ENCODE measurements at regions not wholly inside any gene's neighbourhood (a gene's known extent, or its start where the extent isn't known, plus 50 kb on each side); places are given as distances from the start of the nearest gene placed in this dataset.

GRCh38 chr1:234985516-234986294, 142.9 kb downstream of the TOMM20 start:
- peak overlapping the region; percentile 59 for H3K27ac ChIP-seq (ENCODE audit: poor library complexity, severe bottlenecking)
- TF ChIP-seq CTCF (IDR thresholded peaks at IDR 0.05; ENCODE audit: poor library complexity, severe bottlenecking) = no peak
- no peaks in the 10 kb centered on the region for H3K27me3 ChIP-seq (ENCODE audit: insufficient read depth, poor library complexity, severe bottlenecking)

GRCh38 chr1:234985007-234985370, 143.6 kb downstream of the TOMM20 start:
- no peak for DNase-seq (ENCODE audit: low spot score)
- H3K36me3 ChIP-seq (ENCODE audit: low read depth) = no peaks in the 10 kb centered on the region
- H3K9me3 ChIP-seq (ENCODE audit: severe bottlenecking) = no peaks in the 10 kb centered on the region
- no peak for TF ChIP-seq CTCF (IDR thresholded peaks at IDR 0.05; ENCODE audit: poor library complexity, severe bottlenecking)
- H3K4me1 ChIP-seq (ENCODE audit: insufficient read depth, poor library complexity, severe bottlenecking) = peaks cover 32% of the 10 kb centered on the region
- H3K27me3 ChIP-seq (ENCODE audit: insufficient read depth, poor library complexity, severe bottlenecking) = no peaks in the 10 kb centered on the region
- peak overlapping the region; percentile 59 for H3K27ac ChIP-seq (ENCODE audit: poor library complexity, severe bottlenecking)
- no peak for ATAC-seq (ENCODE audit: low read depth)
- H3K4me3 ChIP-seq (ENCODE audit: severe bottlenecking) = no peak overlapping the region

More at GRCh38 chr1:234985516-234986294, 142.9 kb downstream of the TOMM20 start:
- no peaks in the 10 kb centered on the region for H3K9me3 ChIP-seq (ENCODE audit: severe bottlenecking)
- no peaks in the 10 kb centered on the region for H3K36me3 ChIP-seq (ENCODE audit: low read depth)
- no peak for ATAC-seq (ENCODE audit: low read depth)
- DNase-seq (ENCODE audit: low spot score) = no peak
- H3K4me1 ChIP-seq (ENCODE audit: insufficient read depth, poor library complexity, severe bottlenecking) = peaks cover 25% of the 10 kb centered on the region
- no peak overlapping the region for H3K4me3 ChIP-seq (ENCODE audit: severe bottlenecking)

GRCh38 chr1:234983564-234984238, 144.9 kb downstream of the TOMM20 start:
- DNase-seq (ENCODE audit: low spot score) (no peak), ATAC-seq (ENCODE audit: low read depth) (no peak)
- Histone ChIP-seq H3K4me3 (ENCODE audit: severe bottlenecking) (no peak overlapping the region), H3K9me3 (ENCODE audit: severe bottlenecking) (no peaks in the 10 kb centered on the region), H3K27me3 (ENCODE audit: insufficient read depth, poor library complexity, severe bottlenecking) (no peaks in the 10 kb centered on the region), H3K4me1 (ENCODE audit: insufficient read depth, poor library complexity, severe bottlenecking) (peaks cover 45% of the 10 kb centered on the region), H3K36me3 (ENCODE audit: low read depth) (no peaks in the 10 kb centered on the region), H3K27ac (ENCODE audit: poor library complexity, severe bottlenecking) (peak overlapping the region; percentile 59)
- no peak for TF ChIP-seq CTCF (IDR thresholded peaks at IDR 0.05; ENCODE audit: poor library complexity, severe bottlenecking)

GRCh38 chr1:234981758-234982157, 146.9 kb downstream of the TOMM20 start:
- no peaks in the 10 kb centered on the region for H3K9me3 ChIP-seq (ENCODE audit: severe bottlenecking)
- no peak for TF ChIP-seq CTCF (IDR thresholded peaks at IDR 0.05; ENCODE audit: poor library complexity, severe bottlenecking)
- peak overlapping the region; percentile 95 for H3K27ac ChIP-seq (ENCODE audit: poor library complexity, severe bottlenecking)
- DNase-seq (ENCODE audit: low spot score) (no peak), ATAC-seq (ENCODE audit: low read depth) (no peak)
- peaks cover 45% of the 10 kb centered on the region for H3K4me1 ChIP-seq (ENCODE audit: insufficient read depth, poor library complexity, severe bottlenecking)
- H3K36me3 ChIP-seq (ENCODE audit: low read depth) = no peaks in the 10 kb centered on the region
- H3K4me3 ChIP-seq (ENCODE audit: severe bottlenecking) = no peak overlapping the region
- no peaks in the 10 kb centered on the region for H3K27me3 ChIP-seq (ENCODE audit: insufficient read depth, poor library complexity, severe bottlenecking)
